ENCODE measurements at regions not wholly inside any gene's neighbourhood (a gene's known extent, or its start where the extent isn't known, plus 50 kb on each side); places are given as distances from the start of the nearest gene placed in this dataset.

DNA sequence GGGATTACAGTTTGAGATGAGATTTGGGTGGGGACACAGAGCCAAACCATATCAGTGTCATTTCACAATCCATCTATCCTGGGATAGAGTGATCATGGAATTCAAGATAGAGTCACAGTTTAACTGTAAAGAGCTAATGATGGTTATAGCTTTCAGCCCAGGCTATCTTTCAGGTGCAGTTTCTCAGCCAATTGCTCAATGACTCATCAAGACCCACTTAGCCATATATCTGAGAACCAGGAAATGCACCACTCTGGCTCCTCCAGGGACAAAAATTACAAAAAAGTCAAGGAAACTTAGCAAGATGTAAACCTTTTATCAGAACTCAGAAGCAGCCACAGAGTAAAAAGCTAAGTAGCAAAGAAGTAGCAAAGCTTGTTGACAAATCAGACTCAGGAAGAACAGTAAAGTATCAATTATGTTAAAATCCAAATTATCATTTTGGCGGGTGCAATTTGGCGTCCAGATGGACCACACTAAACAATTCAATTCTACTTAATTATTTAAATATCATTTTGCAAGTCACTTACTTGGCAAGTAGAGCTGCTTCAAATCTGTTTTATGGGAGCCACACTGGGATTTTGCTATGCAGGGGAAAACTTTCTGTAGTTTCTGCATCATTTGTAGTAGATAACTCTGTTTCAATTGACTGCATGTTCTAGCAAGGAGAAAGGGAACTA lies 169.4 kb downstream of the TLE1 start:
- TF ChIP-seq CTCF (conservative IDR thresholded peaks at IDR 0.05) = no peak
- no peak for TF ChIP-seq ZFX (IDR thresholded peaks at IDR 0.05)

Measured in C4-2B (cell line).